A549 (cell line): ENCODE measurements at regions not wholly inside any gene's neighbourhood (a gene's known extent, or its start where the extent isn't known, plus 50 kb on each side); places are given as distances from the start of the nearest gene placed in this dataset.

Experiments used
- CHD2 ChIP-seq: fragments of 150-350 bp; IDR thresholded peaks from 2 replicates; pipeline ENCODE4 v1.6.1; 2014; ENCODE audit warnings: low read length; ENCODE audit not compliant: partially characterized antibody
- CTCF ChIP-seq: fragments of >200 bp; sonication (Bioruptor Twin); formaldehyde crosslinking; IDR thresholded peaks from 3 replicates; pipeline ENCODE4 v1.5.1; 2016
- EP300 ChIP-seq, 2 experiments: fragments of >200 bp; sonication (Bioruptor Twin); formaldehyde crosslinking; IDR thresholded peaks; 2 replicates in 1 of 2; 3 replicates in 1 of 2; pipeline ENCODE4 v1.6.1; 2016 to 2017
- MAX ChIP-seq: IDR thresholded peaks from 2 replicates; pipeline ENCODE4 v1.6.1; 2012
- PBX3 ChIP-seq: IDR thresholded peaks from 2 replicates; pipeline ENCODE4 v1.6.1; 2012
- POLR2A ChIP-seq: IDR thresholded peaks from 2 replicates; pipeline ENCODE4 v1.6.1; 2012; ENCODE audit warnings: mild to moderate bottlenecking, low read length
- REST ChIP-seq: fragments of 200-600 bp; sonication (generic); IDR thresholded peaks from 2 replicates; pipeline ENCODE4 v1.6.1; 2016; ENCODE audit warnings: antibody characterized with exemption, mild to moderate bottlenecking, moderate library complexity
- RFX5 ChIP-seq: fragments of 450-650 bp; IDR thresholded peaks from 2 replicates; pipeline ENCODE4 v1.7.1; 2014; ENCODE audit warnings: antibody characterized with exemption, mild to moderate bottlenecking, moderate library complexity
- USF2 ChIP-seq: fragments of 450-650 bp; IDR thresholded peaks from 2 replicates; pipeline ENCODE4 v1.6.1; 2014; ENCODE audit warnings: antibody characterized with exemption
- ZNF302 ChIP-seq: fragments of 250-450 bp; sonication (Bioruptor Pico); IDR thresholded peaks from 2 replicates; pipeline ENCODE4 v1.9.0; 2021; ENCODE audit warnings: inconsistent platforms, mild to moderate bottlenecking, moderate library complexity

- no peak for TF ChIP-seq RFX5
- TF ChIP-seq POLR2A = no peak
- TF ChIP-seq EP300 (IDR thresholded peaks at IDR 0.05) = no peak
- TF ChIP-seq ZNF302 (CRISPR knock-in tag) = no peak
- TF ChIP-seq CTCF = no peak
- no peak for TF ChIP-seq USF2
- no peak for TF ChIP-seq MAX
- no peak for TF ChIP-seq CHD2
- no peak for TF ChIP-seq REST
- TF ChIP-seq PBX3 = no peak
Measured at GRCh38 chr16:73599870-73600269, 551.9 kb upstream of the ZFHX3 start.
